ENCODE measurements at regions not wholly inside any gene's neighbourhood (a gene's known extent, or its start where the extent isn't known, plus 50 kb on each side); places are given as distances from the start of the nearest gene placed in this dataset.

GRCh38 chrX:2587146-2587545, 86.4 kb upstream of the DHRSX start:
- no peak for TF ChIP-seq CTCF (IDR thresholded peaks at IDR 0.05)
- no peak for TF ChIP-seq POLR2A (IDR thresholded peaks at IDR 0.05)
- TF ChIP-seq EP300 (IDR thresholded peaks at IDR 0.05) = no peak
- TF ChIP-seq POLR2AphosphoS5 (IDR thresholded peaks at IDR 0.05) = no peak
